Neural cell (in vitro differentiated cells): ENCODE measurements at regions not wholly inside any gene's neighbourhood (a gene's known extent, or its start where the extent isn't known, plus 50 kb on each side); places are given as distances from the start of the nearest gene placed in this dataset.

Source experiments
- H2AFZ ChIP-seq: fragments of 200-600, 300-800 bp; sonication (generic), shearing (Covaris generic); 2 replicates; pipeline ENCODE4 v1.6.0; 2014; ENCODE audit warnings: low read depth, mild to moderate bottlenecking, antibody characterized with exemption, low read length, moderate library complexity
- H3F3A ChIP-seq: fragments of 200-600 bp; shearing (Covaris generic); 2 replicates; pipeline ENCODE4 v1.6.1; 2016; ENCODE audit warnings: mild to moderate bottlenecking, moderate library complexity, mixed read lengths, antibody characterized with exemption, low read length; ENCODE audit not compliant: insufficient read depth, poor library complexity, severe bottlenecking
- H3K27ac ChIP-seq: fragments of 200-600, 300-800 bp; sonication (generic), shearing (Covaris generic); 2 replicates; pipeline ENCODE4 v1.5.1; 2014; ENCODE audit warnings: mild to moderate bottlenecking, low read length, moderate library complexity
- H3K27me3 ChIP-seq: fragments of 300-800, 200-600 bp; sonication (generic), shearing (Covaris generic); 2 replicates; pipeline ENCODE4 v1.6.0; 2014; ENCODE audit warnings: mild to moderate bottlenecking, low read depth, low read length, moderate library complexity; ENCODE audit not compliant: insufficient read depth
- H3K36me3 ChIP-seq: fragments of 300-800, 200-600 bp; sonication (generic), shearing (Covaris generic); 2 replicates; pipeline ENCODE4 v1.5.1; 2014; ENCODE audit warnings: mild to moderate bottlenecking, antibody characterized with exemption, low read length, moderate library complexity; ENCODE audit not compliant: insufficient read depth
- H3K4me2 ChIP-seq: fragments of 300-800, 200-600 bp; sonication (generic), shearing (Covaris generic); 2 replicates; pipeline ENCODE4 v1.6.0; 2014; ENCODE audit warnings: mild to moderate bottlenecking, low read length
- H3K4me3 ChIP-seq: fragments of 300-800, 200-600 bp; sonication (generic), shearing (Covaris generic); 2 replicates; pipeline ENCODE4 v1.5.1; 2014; ENCODE audit warnings: mild to moderate bottlenecking, low read length, moderate library complexity
- H3K79me2 ChIP-seq: fragments of 200-600 bp; shearing (Covaris generic); replicated peaks from 2 replicates; pipeline ENCODE4 v1.6.0; 2014; ENCODE audit warnings: mild to moderate bottlenecking, low read length, moderate library complexity; ENCODE audit not compliant: insufficient read depth
- H3K9ac ChIP-seq: fragments of 300-800, 200-600 bp; sonication (generic), shearing (Covaris generic); 2 replicates; pipeline ENCODE4 v1.6.1; 2016; ENCODE audit warnings: mild to moderate bottlenecking, low read length, mixed read lengths
- H3K9me2 ChIP-seq: fragments of 200-600 bp; shearing (Covaris generic); 2 replicates; pipeline ENCODE4 v1.6.1; 2016; ENCODE audit warnings: mild to moderate bottlenecking, low read length, mixed read lengths; ENCODE audit not compliant: insufficient read depth
- H3K9me3 ChIP-seq: fragments of 200-600, 300-800 bp; sonication (generic), shearing (Covaris generic); 2 replicates; pipeline ENCODE4 v1.6.1; 2016; ENCODE audit warnings: mild to moderate bottlenecking, mixed run types, low read length, moderate library complexity, mixed read lengths
- H4K20me1 ChIP-seq: fragments of 200-600 bp; shearing (Covaris generic); 2 replicates; pipeline ENCODE4 v1.6.1; 2016; ENCODE audit warnings: mild to moderate bottlenecking, mixed run types; ENCODE audit not compliant: insufficient read depth
- EP300 ChIP-seq: fragments of 450-650 bp; conservative IDR thresholded peaks from 2 replicates; pipeline ENCODE4 v1.6.1; 2014; ENCODE audit warnings: antibody characterized with exemption, mild to moderate bottlenecking, moderate library complexity; ENCODE audit not compliant: poor library complexity, severe bottlenecking
- EZH2 ChIP-seq: fragments of 200-600, 300-800 bp; shearing (Covaris generic), sonication (generic); IDR thresholded peaks from 2 replicates; pipeline ENCODE4 v1.6.1; 2014; ENCODE audit warnings: antibody characterized with exemption, low read length, borderline replicate concordance, mild to moderate bottlenecking; ENCODE audit not compliant: insufficient read depth, poor library complexity, severe bottlenecking
- MXI1 ChIP-seq: fragments of 450-650 bp; conservative IDR thresholded peaks from 2 replicates; pipeline ENCODE4 v1.6.1; 2014; ENCODE audit warnings: antibody characterized with exemption, mild to moderate bottlenecking; ENCODE audit not compliant: poor library complexity, severe bottlenecking
- POLR2AphosphoS5 ChIP-seq: IDR thresholded peaks from 2 replicates; pipeline ENCODE4 v1.6.1; 2012
- RAD21 ChIP-seq: fragments of 450-650 bp; conservative IDR thresholded peaks from 2 replicates; pipeline ENCODE4 v1.6.1; 2014; ENCODE audit warnings: antibody characterized with exemption, mild to moderate bottlenecking, moderate library complexity
- SMC3 ChIP-seq: fragments of 450-650 bp; conservative IDR thresholded peaks from 2 replicates; pipeline ENCODE4 v1.6.1; 2014; ENCODE audit warnings: antibody characterized with exemption, mild to moderate bottlenecking, moderate library complexity; ENCODE audit not compliant: poor library complexity
- TAF1 ChIP-seq: IDR thresholded peaks from 2 replicates; pipeline ENCODE4 v1.6.1; 2012; ENCODE audit warnings: low read depth
- TF ChIP-seq, protein P1 (sequence below): fragments of 450-650 bp; IDR thresholded peaks from 2 replicates; pipeline ENCODE4 v1.5.1; 2014; ENCODE audit warnings: antibody characterized with exemption, mild to moderate bottlenecking, moderate library complexity; ENCODE audit not compliant: poor library complexity, severe bottlenecking
- TF ChIP-seq, protein P2 (sequence below): IDR thresholded peaks from 2 replicates; pipeline ENCODE4 v1.6.1; 2012; ENCODE audit warnings: borderline replicate concordance

DNA sequence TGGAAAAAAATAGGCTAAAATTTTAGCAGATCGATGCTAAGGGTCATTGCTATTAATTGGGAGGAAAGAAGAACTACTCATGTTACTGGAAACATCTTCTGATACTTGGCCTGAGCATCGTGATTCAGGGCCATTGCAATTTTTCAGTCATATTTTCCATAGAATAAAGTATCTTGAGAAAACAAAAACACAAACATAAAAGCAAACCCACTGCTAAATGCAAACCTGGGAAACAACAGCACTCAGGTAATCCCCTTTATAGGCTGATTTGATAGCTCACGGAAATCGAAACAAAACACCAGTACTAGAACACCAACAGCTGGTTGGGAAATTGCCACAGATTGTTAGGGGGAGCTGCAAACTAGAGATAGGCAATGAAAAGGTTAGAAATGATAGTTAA lies 172.9 kb upstream of the ESRRG start:
- Histone ChIP-seq H3K36me3 (no peaks in the 10 kb centered on the region), H3K4me2 (no peak overlapping the region)
- TF ChIP-seq, protein P1, sequence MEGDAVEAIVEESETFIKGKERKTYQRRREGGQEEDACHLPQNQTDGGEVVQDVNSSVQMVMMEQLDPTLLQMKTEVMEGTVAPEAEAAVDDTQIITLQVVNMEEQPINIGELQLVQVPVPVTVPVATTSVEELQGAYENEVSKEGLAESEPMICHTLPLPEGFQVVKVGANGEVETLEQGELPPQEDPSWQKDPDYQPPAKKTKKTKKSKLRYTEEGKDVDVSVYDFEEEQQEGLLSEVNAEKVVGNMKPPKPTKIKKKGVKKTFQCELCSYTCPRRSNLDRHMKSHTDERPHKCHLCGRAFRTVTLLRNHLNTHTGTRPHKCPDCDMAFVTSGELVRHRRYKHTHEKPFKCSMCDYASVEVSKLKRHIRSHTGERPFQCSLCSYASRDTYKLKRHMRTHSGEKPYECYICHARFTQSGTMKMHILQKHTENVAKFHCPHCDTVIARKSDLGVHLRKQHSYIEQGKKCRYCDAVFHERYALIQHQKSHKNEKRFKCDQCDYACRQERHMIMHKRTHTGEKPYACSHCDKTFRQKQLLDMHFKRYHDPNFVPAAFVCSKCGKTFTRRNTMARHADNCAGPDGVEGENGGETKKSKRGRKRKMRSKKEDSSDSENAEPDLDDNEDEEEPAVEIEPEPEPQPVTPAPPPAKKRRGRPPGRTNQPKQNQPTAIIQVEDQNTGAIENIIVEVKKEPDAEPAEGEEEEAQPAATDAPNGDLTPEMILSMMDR: no peak
- TF ChIP-seq POLR2AphosphoS5: no peak
- TF ChIP-seq MXI1: no peak
- no peak for TF ChIP-seq EZH2
- no peak for TF ChIP-seq RAD21
- no peak for TF ChIP-seq SMC3
- TF ChIP-seq TAF1: no peak

DNA sequence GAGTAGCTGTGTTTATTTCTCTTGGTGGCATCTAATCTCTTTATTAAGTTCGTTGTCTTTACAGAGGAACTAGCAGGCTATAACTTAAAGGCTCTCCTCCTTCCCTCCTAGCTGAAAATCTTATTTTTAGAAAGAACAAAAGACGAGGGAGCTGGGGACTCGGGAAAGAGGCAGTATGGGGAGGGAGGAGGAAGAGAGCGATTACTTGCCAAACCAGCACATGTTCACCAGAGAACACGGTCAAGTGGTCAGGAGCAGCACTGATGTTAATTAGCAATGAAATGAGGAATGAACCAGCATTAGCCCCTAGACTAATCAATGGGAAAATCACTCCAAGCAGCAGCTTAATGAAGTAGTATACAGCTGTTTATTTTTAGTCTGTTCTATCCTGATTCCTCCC lies 171.3 kb upstream of the ESRRG start:
- Histone ChIP-seq H3K9me3 (no peaks in the 10 kb centered on the region), H2AFZ (no peak overlapping the region), H3K9me2 (no peaks in the 10 kb centered on the region), H3K4me3 (no peak overlapping the region), H3K27ac (no peak overlapping the region), H3K36me3 (no peaks in the 10 kb centered on the region), H4K20me1 (no peaks in the 10 kb centered on the region), H3K27me3 (no peaks in the 10 kb centered on the region), H3K4me2 (no peak overlapping the region), H3F3A (no peaks in the 10 kb centered on the region), H3K9ac (no peak overlapping the region), H3K79me2 (no peaks in the 10 kb centered on the region)
- no peak for TF ChIP-seq RAD21
- TF ChIP-seq, protein P2, sequence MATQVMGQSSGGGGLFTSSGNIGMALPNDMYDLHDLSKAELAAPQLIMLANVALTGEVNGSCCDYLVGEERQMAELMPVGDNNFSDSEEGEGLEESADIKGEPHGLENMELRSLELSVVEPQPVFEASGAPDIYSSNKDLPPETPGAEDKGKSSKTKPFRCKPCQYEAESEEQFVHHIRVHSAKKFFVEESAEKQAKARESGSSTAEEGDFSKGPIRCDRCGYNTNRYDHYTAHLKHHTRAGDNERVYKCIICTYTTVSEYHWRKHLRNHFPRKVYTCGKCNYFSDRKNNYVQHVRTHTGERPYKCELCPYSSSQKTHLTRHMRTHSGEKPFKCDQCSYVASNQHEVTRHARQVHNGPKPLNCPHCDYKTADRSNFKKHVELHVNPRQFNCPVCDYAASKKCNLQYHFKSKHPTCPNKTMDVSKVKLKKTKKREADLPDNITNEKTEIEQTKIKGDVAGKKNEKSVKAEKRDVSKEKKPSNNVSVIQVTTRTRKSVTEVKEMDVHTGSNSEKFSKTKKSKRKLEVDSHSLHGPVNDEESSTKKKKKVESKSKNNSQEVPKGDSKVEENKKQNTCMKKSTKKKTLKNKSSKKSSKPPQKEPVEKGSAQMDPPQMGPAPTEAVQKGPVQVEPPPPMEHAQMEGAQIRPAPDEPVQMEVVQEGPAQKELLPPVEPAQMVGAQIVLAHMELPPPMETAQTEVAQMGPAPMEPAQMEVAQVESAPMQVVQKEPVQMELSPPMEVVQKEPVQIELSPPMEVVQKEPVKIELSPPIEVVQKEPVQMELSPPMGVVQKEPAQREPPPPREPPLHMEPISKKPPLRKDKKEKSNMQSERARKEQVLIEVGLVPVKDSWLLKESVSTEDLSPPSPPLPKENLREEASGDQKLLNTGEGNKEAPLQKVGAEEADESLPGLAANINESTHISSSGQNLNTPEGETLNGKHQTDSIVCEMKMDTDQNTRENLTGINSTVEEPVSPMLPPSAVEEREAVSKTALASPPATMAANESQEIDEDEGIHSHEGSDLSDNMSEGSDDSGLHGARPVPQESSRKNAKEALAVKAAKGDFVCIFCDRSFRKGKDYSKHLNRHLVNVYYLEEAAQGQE: no peak
- no peak for TF ChIP-seq SMC3
- TF ChIP-seq, protein P1: no peak
- no peak for TF ChIP-seq MXI1
- no peak for TF ChIP-seq EZH2
- TF ChIP-seq POLR2AphosphoS5: no peak
- TF ChIP-seq EP300: no peak
- no peak for TF ChIP-seq TAF1

More for the DNA sequence above, 172.9 kb upstream of the ESRRG start:
- Histone ChIP-seq H3K4me3 (no peak overlapping the region), H3F3A (no peaks in the 10 kb centered on the region), H4K20me1 (no peaks in the 10 kb centered on the region), H3K27me3 (no peaks in the 10 kb centered on the region), H3K27ac (no peak overlapping the region), H2AFZ (no peak overlapping the region), H3K9me2 (no peaks in the 10 kb centered on the region), H3K9ac (no peak overlapping the region), H3K79me2 (no peaks in the 10 kb centered on the region), H3K9me3 (no peaks in the 10 kb centered on the region)
